Tibial nerve (tissue), 4 donors: ENCODE measurements at regions not wholly inside any gene's neighbourhood (a gene's known extent, or its start where the extent isn't known, plus 50 kb on each side); places are given as distances from the start of the nearest gene placed in this dataset.

ENCODE experiments used
- EP300 ChIP-seq, 2 donors: sonication (generic); formaldehyde crosslinking; IDR thresholded peaks; one replicate each; pipeline ENCODE4 v1.6.1; 2017; ENCODE audit warnings: antibody characterized with exemption in 2 of 2, mild to moderate bottlenecking in 1 of 2
- POLR2A ChIP-seq, 2 donors: fragments of 450-650 bp; IDR thresholded peaks; one replicate each; pipeline ENCODE4 v1.6.1; 2017; ENCODE audit warnings: antibody characterized with exemption in 2 of 2, mild to moderate bottlenecking in 2 of 2, moderate library complexity in 2 of 2
- TF ChIP-seq, protein P1 (sequence below), 5 experiments: fragments of 200-600 bp in 3 of 5; fragments of 450-650 bp in 2 of 5; sonication (generic) in 3 of 5; IDR thresholded peaks; one replicate each; pipeline ENCODE4 v1.5.1; 2016 to 2019; ENCODE audit warnings: antibody characterized with exemption in 5 of 5, mild to moderate bottlenecking in 3 of 5, moderate library complexity in 2 of 5

DNA sequence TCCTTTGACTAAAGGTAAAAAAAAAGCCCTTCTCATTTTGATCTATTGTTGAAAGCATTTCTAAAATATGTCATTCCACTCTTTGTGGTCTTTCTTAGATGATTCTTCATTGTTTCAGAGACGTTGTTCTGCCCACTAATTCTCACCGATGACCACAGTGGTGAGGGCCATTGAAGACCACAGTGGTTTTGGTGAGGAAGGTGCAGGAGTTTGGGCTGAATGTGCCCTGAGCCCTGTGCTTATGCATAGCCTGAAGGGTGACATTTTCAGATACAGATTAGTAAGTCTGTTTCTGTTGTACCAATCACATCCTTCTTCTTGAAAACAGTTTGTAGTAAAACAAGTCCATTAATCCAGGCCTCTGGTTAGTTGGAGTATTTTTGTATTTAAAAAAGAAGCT, 251.3 kb upstream of the ATP5MC3 start:
- TF ChIP-seq, protein P1, sequence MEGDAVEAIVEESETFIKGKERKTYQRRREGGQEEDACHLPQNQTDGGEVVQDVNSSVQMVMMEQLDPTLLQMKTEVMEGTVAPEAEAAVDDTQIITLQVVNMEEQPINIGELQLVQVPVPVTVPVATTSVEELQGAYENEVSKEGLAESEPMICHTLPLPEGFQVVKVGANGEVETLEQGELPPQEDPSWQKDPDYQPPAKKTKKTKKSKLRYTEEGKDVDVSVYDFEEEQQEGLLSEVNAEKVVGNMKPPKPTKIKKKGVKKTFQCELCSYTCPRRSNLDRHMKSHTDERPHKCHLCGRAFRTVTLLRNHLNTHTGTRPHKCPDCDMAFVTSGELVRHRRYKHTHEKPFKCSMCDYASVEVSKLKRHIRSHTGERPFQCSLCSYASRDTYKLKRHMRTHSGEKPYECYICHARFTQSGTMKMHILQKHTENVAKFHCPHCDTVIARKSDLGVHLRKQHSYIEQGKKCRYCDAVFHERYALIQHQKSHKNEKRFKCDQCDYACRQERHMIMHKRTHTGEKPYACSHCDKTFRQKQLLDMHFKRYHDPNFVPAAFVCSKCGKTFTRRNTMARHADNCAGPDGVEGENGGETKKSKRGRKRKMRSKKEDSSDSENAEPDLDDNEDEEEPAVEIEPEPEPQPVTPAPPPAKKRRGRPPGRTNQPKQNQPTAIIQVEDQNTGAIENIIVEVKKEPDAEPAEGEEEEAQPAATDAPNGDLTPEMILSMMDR (IDR thresholded peaks at IDR 0.05): no peak
- TF ChIP-seq EP300 (IDR thresholded peaks at IDR 0.05) (no peak), POLR2A (IDR thresholded peaks at IDR 0.05) (no peak)
